Suprapubic skin (tissue), 4 donors: ENCODE measurements at regions not wholly inside any gene's neighbourhood (a gene's known extent, or its start where the extent isn't known, plus 50 kb on each side); places are given as distances from the start of the nearest gene placed in this dataset.

Experiments
- POLR2A ChIP-seq, 2 donors: fragments of 450-650 bp; IDR thresholded peaks; one replicate each; pipeline ENCODE4 v1.6.1; 2017; ENCODE audit warnings: antibody characterized with exemption in 2 of 2, mild to moderate bottlenecking in 2 of 2, moderate library complexity in 2 of 2
- POLR2AphosphoS5 ChIP-seq, 3 donors: sonication (generic); formaldehyde crosslinking; IDR thresholded peaks; one replicate each; pipeline ENCODE4 v1.6.1; 2017; ENCODE audit warnings: antibody characterized with exemption in 3 of 3
- TF ChIP-seq, protein P1 (sequence below), 2 donors: fragments of 200-600 bp in 1 of 2; fragments of 450-650 bp in 1 of 2; sonication (generic) in 1 of 2; IDR thresholded peaks; one replicate each; pipeline ENCODE4 v1.5.1; 2016 to 2019; ENCODE audit warnings: antibody characterized with exemption in 2 of 2, mild to moderate bottlenecking in 1 of 2, moderate library complexity in 1 of 2

DNA sequence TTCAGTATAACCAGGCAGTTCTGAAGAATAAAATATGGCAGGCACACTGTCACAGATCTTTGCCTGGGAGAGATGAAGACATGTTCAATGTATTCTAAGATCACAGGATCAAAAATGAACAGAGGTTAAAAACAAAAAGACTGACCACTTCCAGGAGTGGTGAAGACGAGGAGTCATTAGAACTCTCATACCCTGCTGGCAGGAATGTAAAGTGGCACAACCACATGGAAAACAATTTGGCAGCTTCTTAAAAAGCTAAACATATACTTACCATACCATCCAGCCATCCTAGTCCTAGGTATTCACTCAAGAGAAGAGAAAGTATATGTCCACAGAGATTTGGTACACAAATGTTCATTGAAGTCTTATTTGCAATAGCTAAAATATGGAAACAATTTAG lies 406.3 kb downstream of the NPIPA8 start:
- TF ChIP-seq, protein P1, sequence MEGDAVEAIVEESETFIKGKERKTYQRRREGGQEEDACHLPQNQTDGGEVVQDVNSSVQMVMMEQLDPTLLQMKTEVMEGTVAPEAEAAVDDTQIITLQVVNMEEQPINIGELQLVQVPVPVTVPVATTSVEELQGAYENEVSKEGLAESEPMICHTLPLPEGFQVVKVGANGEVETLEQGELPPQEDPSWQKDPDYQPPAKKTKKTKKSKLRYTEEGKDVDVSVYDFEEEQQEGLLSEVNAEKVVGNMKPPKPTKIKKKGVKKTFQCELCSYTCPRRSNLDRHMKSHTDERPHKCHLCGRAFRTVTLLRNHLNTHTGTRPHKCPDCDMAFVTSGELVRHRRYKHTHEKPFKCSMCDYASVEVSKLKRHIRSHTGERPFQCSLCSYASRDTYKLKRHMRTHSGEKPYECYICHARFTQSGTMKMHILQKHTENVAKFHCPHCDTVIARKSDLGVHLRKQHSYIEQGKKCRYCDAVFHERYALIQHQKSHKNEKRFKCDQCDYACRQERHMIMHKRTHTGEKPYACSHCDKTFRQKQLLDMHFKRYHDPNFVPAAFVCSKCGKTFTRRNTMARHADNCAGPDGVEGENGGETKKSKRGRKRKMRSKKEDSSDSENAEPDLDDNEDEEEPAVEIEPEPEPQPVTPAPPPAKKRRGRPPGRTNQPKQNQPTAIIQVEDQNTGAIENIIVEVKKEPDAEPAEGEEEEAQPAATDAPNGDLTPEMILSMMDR (IDR thresholded peaks at IDR 0.05), result no peak
- TF ChIP-seq POLR2AphosphoS5 (IDR thresholded peaks at IDR 0.05) (no peak), POLR2A (IDR thresholded peaks at IDR 0.05) (no peak)
